ENCODE measurements at regions not wholly inside any gene's neighbourhood (a gene's known extent, or its start where the extent isn't known, plus 50 kb on each side); places are given as distances from the start of the nearest gene placed in this dataset.

DNA sequence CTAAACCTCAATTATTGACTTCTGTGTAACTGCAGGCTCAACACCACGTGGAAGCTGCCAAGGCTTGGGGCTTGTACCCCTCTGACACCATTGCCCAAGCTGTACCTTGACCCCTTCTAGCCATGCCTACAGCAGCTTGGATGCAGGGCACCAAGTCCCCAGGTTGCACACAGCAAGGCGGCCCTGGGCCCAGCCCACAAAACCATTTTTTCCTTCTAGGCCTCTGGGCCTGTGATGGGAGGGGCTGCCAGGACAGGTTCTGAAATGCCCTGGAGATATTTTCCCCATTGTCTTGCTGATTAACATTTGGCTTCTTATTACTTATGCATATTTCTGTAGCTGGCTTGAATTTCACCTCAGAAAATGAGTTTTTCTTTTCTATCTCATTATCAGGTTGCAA is 610.0 kb upstream of the LRRN3 start:
- Histone ChIP-seq H3K9me3 (ENCODE audit: control insufficient read depth, insufficient read depth, low read depth, low read length) (no peaks in the 10 kb centered on the region), H2AFZ (ENCODE audit: low read length) (no peak overlapping the region), H3K79me2 (ENCODE audit: control insufficient read depth, insufficient read depth, low read length) (no peaks in the 10 kb centered on the region), H3K9ac (ENCODE audit: insufficient read depth, low read length) (no peak overlapping the region), H3K4me3 (replicated peaks in 1 of 4; ENCODE audit: control extremely low read depth in 1 of 4, insufficient read depth in 1 of 4, low read depth in 3 of 4, low read length in 4 of 4) (no peak overlapping the region), H3K4me1 (ENCODE audit: control insufficient read depth, extremely low read depth, insufficient read depth, low read length) (no peaks in the 10 kb centered on the region), H4K20me1 (ENCODE audit: control insufficient read depth, extremely low read depth, insufficient read depth, low read length) (no peaks in the 10 kb centered on the region), H3K36me3 (ENCODE audit: control insufficient read depth, insufficient read depth, low read length) (no peaks in the 10 kb centered on the region), H3K4me2 (ENCODE audit: extremely low read depth, insufficient read depth, low read length) (no peak overlapping the region), H3K27ac (ENCODE audit: insufficient read depth, low read length) (no peak overlapping the region), H3K27me3 (ENCODE audit: control insufficient read depth, insufficient read depth, low read length) (no peaks in the 10 kb centered on the region)
- TF ChIP-seq EZH2 (IDR thresholded peaks at IDR 0.05; ENCODE audit: low read length, missing control alignments) = no peak
- TF ChIP-seq, protein P1, sequence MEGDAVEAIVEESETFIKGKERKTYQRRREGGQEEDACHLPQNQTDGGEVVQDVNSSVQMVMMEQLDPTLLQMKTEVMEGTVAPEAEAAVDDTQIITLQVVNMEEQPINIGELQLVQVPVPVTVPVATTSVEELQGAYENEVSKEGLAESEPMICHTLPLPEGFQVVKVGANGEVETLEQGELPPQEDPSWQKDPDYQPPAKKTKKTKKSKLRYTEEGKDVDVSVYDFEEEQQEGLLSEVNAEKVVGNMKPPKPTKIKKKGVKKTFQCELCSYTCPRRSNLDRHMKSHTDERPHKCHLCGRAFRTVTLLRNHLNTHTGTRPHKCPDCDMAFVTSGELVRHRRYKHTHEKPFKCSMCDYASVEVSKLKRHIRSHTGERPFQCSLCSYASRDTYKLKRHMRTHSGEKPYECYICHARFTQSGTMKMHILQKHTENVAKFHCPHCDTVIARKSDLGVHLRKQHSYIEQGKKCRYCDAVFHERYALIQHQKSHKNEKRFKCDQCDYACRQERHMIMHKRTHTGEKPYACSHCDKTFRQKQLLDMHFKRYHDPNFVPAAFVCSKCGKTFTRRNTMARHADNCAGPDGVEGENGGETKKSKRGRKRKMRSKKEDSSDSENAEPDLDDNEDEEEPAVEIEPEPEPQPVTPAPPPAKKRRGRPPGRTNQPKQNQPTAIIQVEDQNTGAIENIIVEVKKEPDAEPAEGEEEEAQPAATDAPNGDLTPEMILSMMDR (conservative IDR thresholded peaks at IDR 0.05 in 1 of 2, IDR thresholded peaks at IDR 0.05 in 1 of 2; ENCODE audit: low read depth in 1 of 2, low read length in 2 of 2) = no peak
- DNase-seq (ENCODE audit: low read depth in 2 of 2) = no peak

DNA sequence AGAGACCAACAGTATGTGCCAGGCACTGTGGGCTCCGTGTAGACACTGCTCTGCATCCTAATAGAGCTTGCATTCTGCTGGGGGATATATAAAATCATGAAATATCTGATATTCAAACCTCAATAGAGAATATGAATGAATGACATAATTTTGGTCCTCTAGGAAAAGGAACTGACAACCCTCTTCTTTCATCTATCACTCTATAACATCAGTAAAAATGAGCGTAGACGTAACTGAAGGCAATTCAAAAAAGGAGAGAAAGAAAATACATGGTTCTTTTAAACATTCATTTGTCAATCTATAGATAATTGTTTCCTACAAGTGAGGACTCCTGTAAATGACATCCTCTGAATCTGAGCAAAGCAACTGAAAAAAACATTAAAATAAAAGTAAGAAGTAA is 607.4 kb upstream of the LRRN3 start:
- Histone ChIP-seq H3K4me2 (ENCODE audit: extremely low read depth, insufficient read depth, low read length) (no peak overlapping the region), H3K27me3 (ENCODE audit: control insufficient read depth, insufficient read depth, low read length) (no peaks in the 10 kb centered on the region), H3K9ac (ENCODE audit: insufficient read depth, low read length) (no peak overlapping the region), H3K4me3 (replicated peaks in 1 of 4; ENCODE audit: control extremely low read depth in 1 of 4, insufficient read depth in 1 of 4, low read depth in 3 of 4, low read length in 4 of 4) (no peak overlapping the region), H4K20me1 (ENCODE audit: control insufficient read depth, extremely low read depth, insufficient read depth, low read length) (no peaks in the 10 kb centered on the region), H3K36me3 (ENCODE audit: control insufficient read depth, insufficient read depth, low read length) (no peaks in the 10 kb centered on the region), H3K27ac (ENCODE audit: insufficient read depth, low read length) (no peak overlapping the region), H3K79me2 (ENCODE audit: control insufficient read depth, insufficient read depth, low read length) (no peaks in the 10 kb centered on the region), H2AFZ (ENCODE audit: low read length) (no peak overlapping the region), H3K4me1 (ENCODE audit: control insufficient read depth, extremely low read depth, insufficient read depth, low read length) (no peaks in the 10 kb centered on the region), H3K9me3 (ENCODE audit: control insufficient read depth, insufficient read depth, low read depth, low read length) (no peaks in the 10 kb centered on the region)
- DNase-seq (ENCODE audit: low read depth in 2 of 2) = no peak
- TF ChIP-seq EZH2 (IDR thresholded peaks at IDR 0.05; ENCODE audit: low read length, missing control alignments) = no peak
- TF ChIP-seq, protein P1 (conservative IDR thresholded peaks at IDR 0.05 in 1 of 2, IDR thresholded peaks at IDR 0.05 in 1 of 2; ENCODE audit: low read depth in 1 of 2, low read length in 2 of 2) = no peak

DNA sequence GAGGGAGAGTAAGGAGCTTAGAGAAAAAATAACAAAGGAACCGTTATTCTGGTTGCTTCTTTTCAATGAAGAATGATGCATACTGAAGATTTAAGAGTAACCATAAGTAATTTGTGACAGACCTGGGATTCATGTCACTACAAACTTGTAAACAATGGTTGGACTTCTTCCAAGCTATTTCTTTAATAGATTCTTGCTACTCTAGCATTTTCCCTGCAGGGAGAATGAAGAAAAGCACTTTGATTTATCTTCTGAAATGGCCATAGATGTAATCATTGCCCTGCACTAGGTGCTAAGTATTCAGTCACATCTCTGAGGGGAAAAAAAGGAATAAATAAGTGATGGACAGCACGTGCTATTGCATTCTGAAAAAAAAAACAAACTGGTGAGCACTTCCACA is 606.6 kb upstream of the LRRN3 start:
- Histone ChIP-seq H3K4me2 (ENCODE audit: extremely low read depth, insufficient read depth, low read length) (no peak overlapping the region), H3K4me1 (ENCODE audit: control insufficient read depth, extremely low read depth, insufficient read depth, low read length) (no peaks in the 10 kb centered on the region), H3K27ac (ENCODE audit: insufficient read depth, low read length) (no peak overlapping the region), H3K27me3 (ENCODE audit: control insufficient read depth, insufficient read depth, low read length) (no peaks in the 10 kb centered on the region), H3K9ac (ENCODE audit: insufficient read depth, low read length) (no peak overlapping the region), H3K9me3 (ENCODE audit: control insufficient read depth, insufficient read depth, low read depth, low read length) (no peaks in the 10 kb centered on the region), H4K20me1 (ENCODE audit: control insufficient read depth, extremely low read depth, insufficient read depth, low read length) (no peaks in the 10 kb centered on the region), H3K79me2 (ENCODE audit: control insufficient read depth, insufficient read depth, low read length) (no peaks in the 10 kb centered on the region), H3K4me3 (replicated peaks in 1 of 4; ENCODE audit: control extremely low read depth in 1 of 4, insufficient read depth in 1 of 4, low read depth in 3 of 4, low read length in 4 of 4) (no peak overlapping the region), H2AFZ (ENCODE audit: low read length) (no peak overlapping the region), H3K36me3 (ENCODE audit: control insufficient read depth, insufficient read depth, low read length) (no peaks in the 10 kb centered on the region)
- TF ChIP-seq EZH2 (IDR thresholded peaks at IDR 0.05; ENCODE audit: low read length, missing control alignments) = no peak
- TF ChIP-seq, protein P1 (conservative IDR thresholded peaks at IDR 0.05 in 1 of 2, IDR thresholded peaks at IDR 0.05 in 1 of 2; ENCODE audit: low read depth in 1 of 2, low read length in 2 of 2) = no peak
- DNase-seq (ENCODE audit: low read depth in 2 of 2) = no peak

Data from fibroblast of lung (primary cell).